Fibroblast of skin of scalp (primary cell): ENCODE measurements at regions not wholly inside any gene's neighbourhood (a gene's known extent, or its start where the extent isn't known, plus 50 kb on each side); places are given as distances from the start of the nearest gene placed in this dataset.
A peak's percentile ranks its signal among the peaks of the same experiment; 100 is the strongest.

ENCODE experiments used
- DNase-seq: peaks from one replicate; pipeline ENCODE4 v3.0.0-alpha.2; 2013

- DNase-seq, result peak; percentile 92
Observed at GRCh38 chr6:23174781-23175361, 605.5 kb downstream of the HDGFL1 start.

- peak; percentile 34 for DNase-seq
Observed at GRCh38 chr6:23175391-23175790, 606.0 kb downstream of the HDGFL1 start.

- DNase-seq, result no peak
Observed at GRCh38 chr6:23176471-23176870, 607.1 kb downstream of the HDGFL1 start.

- no peak for DNase-seq
Observed at GRCh38 chr6:23176883-23177282, 607.5 kb downstream of the HDGFL1 start.

GRCh38 chr6:23177806-23178205 is 608.4 kb downstream of the HDGFL1 start:
- no peak for DNase-seq

GRCh38 chr6:23179994-23180393 is 610.6 kb downstream of the HDGFL1 start:
- no peak for DNase-seq

- peak; percentile 86 for DNase-seq
Observed at GRCh38 chr6:23180504-23181293, 611.3 kb downstream of the HDGFL1 start.

- no peak for DNase-seq
Observed at GRCh38 chr6:23181356-23182110, 612.2 kb downstream of the HDGFL1 start.

- no peak for DNase-seq
Observed at GRCh38 chr6:23183846-23184245, 614.5 kb downstream of the HDGFL1 start.

- no peak for DNase-seq
Observed at GRCh38 chr6:23184351-23184750, 615.0 kb downstream of the HDGFL1 start.

GRCh38 chr6:23195487-23195886 is 626.1 kb downstream of the HDGFL1 start:
- no peak for DNase-seq

- DNase-seq, result no peak
Observed at GRCh38 chr6:23199541-23199940, 630.2 kb downstream of the HDGFL1 start.

GRCh38 chr6:23200946-23201345 is 631.6 kb downstream of the HDGFL1 start:
- DNase-seq, result no peak

GRCh38 chr6:23202207-23202606 is 632.8 kb downstream of the HDGFL1 start:
- DNase-seq, result no peak

GRCh38 chr6:23212398-23212797 is 643.0 kb downstream of the HDGFL1 start:
- no peak for DNase-seq

- no peak for DNase-seq
Observed at GRCh38 chr6:23213193-23213592, 643.8 kb downstream of the HDGFL1 start.

GRCh38 chr6:23213651-23214050 is 644.3 kb downstream of the HDGFL1 start:
- no peak for DNase-seq

GRCh38 chr6:23218751-23219150 is 649.4 kb downstream of the HDGFL1 start:
- DNase-seq, result no peak

GRCh38 chr6:23222724-23223123 is 653.4 kb downstream of the HDGFL1 start:
- no peak for DNase-seq

- DNase-seq, result no peak
Observed at GRCh38 chr6:23224540-23224939, 655.2 kb downstream of the HDGFL1 start.

GRCh38 chr6:23228439-23229024 is 659.2 kb downstream of the HDGFL1 start:
- no peak for DNase-seq

GRCh38 chr6:23243854-23244253 is 674.5 kb downstream of the HDGFL1 start:
- no peak for DNase-seq

- DNase-seq, result peak; percentile 26
Observed at GRCh38 chr6:23244300-23244699, 674.9 kb downstream of the HDGFL1 start.
